Stimulated activated CD4-positive, alpha-beta T cell treated with anti-CD3 and anti-CD28 coated beads, Interleukin-4, amount 100 ng/mL, for 24 hours (primary cell): ENCODE measurements at regions not wholly inside any gene's neighbourhood (a gene's known extent, or its start where the extent isn't known, plus 50 kb on each side); places are given as distances from the start of the nearest gene placed in this dataset.

Experiments used
- DNase-seq: peaks from one replicate; pipeline ENCODE4 v3.0.0-alpha.2; 2020

GRCh38 chr1:164472841-164473240, 86.1 kb upstream of the PBX1 start:
- no peak for DNase-seq

DNA sequence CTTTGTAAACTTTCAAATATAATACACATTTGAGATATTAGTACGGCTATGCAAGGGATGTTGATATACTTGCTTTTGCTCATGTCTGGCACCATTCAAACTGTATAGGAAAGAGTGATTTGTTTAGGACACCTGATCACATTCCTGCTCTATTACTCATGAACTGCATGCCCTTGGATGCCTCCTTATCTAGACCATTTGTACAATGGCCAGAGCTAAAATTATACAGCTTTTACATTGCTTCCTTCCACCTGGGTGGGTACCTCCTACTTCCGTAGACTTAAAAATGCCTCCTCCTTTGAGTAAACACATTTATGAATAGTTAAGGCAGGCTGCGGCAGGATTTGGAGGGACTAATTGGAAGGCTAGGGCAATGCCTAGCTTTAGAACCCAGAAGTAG, 85.4 kb upstream of the PBX1 start:
- no peak for DNase-seq

GRCh38 chr1:164475834-164476233, 83.2 kb upstream of the PBX1 start:
- DNase-seq, result no peak

GRCh38 chr1:164477343-164477742, 81.6 kb upstream of the PBX1 start:
- no peak for DNase-seq

- no peak for DNase-seq
Measured at GRCh38 chr1:164479242-164479641, 79.7 kb upstream of the PBX1 start.

DNA sequence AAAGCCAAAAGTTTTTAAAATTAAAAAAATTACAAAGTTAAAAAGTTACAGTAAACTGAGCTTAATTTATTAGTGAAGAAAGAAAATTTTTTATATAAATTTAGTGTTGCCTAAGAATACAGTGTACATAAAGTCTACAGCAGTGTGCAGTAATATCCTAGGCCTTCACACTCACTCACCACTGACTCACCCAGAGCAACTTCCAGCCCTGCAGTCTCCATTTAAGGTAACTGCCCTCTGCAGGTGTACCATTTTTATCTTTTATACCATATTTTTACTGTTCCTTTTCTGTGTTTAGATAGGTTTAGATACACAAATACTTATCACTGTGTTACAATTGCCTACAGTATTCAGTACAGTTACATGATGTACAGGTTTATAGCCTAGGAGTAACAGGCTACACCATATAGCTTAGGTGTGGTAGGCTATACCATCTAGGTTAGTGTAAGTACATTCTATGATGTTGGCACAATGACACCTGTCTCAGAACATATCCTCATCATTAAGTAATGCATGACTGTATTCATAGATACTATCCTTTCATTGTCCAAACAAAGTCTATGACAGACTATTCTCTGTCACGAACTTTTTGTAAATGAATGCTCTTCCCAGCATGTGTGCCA, 78.6 kb upstream of the PBX1 start:
- DNase-seq, result no peak

GRCh38 chr1:164495905-164496304, 63.1 kb upstream of the PBX1 start:
- no peak for DNase-seq

- DNase-seq, result no peak
Measured at GRCh38 chr1:164498792-164499191, 60.2 kb upstream of the PBX1 start.

DNA sequence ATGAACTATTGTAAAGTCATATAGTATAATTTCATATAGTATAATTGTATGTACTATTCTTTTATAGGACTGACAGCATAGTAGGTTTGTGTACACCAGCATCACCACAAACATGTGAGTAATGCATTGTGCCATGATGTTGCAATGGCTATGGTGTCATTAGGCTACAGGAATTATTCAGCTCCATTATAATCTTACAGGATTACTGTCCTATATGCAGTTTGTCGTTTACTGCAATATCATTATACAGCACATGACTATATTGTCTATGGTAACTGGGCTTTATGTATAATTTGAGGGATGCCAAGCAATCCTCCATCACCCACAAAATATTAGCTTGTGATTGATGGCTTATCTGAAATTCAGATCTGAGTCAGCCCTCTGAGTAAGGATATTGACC, 54.2 kb upstream of the PBX1 start:
- no peak for DNase-seq
